ENCODE measurements at regions not wholly inside any gene's neighbourhood (a gene's known extent, or its start where the extent isn't known, plus 50 kb on each side); places are given as distances from the start of the nearest gene placed in this dataset.

GRCh38 chr5:10034001-10034400 is 215.7 kb downstream of the ATPSCKMT start:
- Histone ChIP-seq H3K36me3 (ENCODE audit: insufficient read depth, low read length) (no peaks in the 10 kb centered on the region), H3K4me3 (ENCODE audit: low read length) (no peak overlapping the region), H3K9me3 (ENCODE audit: low read length) (no peaks in the 10 kb centered on the region), H3F3A (ENCODE audit: insufficient read depth, low read length, poor library complexity, severe bottlenecking) (no peaks in the 10 kb centered on the region), H4K20me1 (ENCODE audit: insufficient read depth) (no peaks in the 10 kb centered on the region), H3K9ac (ENCODE audit: low read length) (no peak overlapping the region), H3K27ac (ENCODE audit: low read length) (no peak overlapping the region), H3K9me2 (ENCODE audit: insufficient read depth, low read length) (no peaks in the 10 kb centered on the region), H3K79me2 (replicated peaks; ENCODE audit: insufficient read depth, low read length) (no peaks in the 10 kb centered on the region), H2AFZ (ENCODE audit: low read depth, low read length) (no peak overlapping the region), H3K4me2 (ENCODE audit: low read length) (no peak overlapping the region), H3K27me3 (ENCODE audit: insufficient read depth, low read depth, low read length) (no peaks in the 10 kb centered on the region)
- TF ChIP-seq SMC3 (conservative IDR thresholded peaks at IDR 0.05; ENCODE audit: poor library complexity): no peak
- no peak for TF ChIP-seq EZH2 (IDR thresholded peaks at IDR 0.05; ENCODE audit: borderline replicate concordance, insufficient read depth, low read length, poor library complexity, severe bottlenecking)
- TF ChIP-seq TAF1 (IDR thresholded peaks at IDR 0.05; ENCODE audit: low read depth): no peak
- TF ChIP-seq, protein P1, sequence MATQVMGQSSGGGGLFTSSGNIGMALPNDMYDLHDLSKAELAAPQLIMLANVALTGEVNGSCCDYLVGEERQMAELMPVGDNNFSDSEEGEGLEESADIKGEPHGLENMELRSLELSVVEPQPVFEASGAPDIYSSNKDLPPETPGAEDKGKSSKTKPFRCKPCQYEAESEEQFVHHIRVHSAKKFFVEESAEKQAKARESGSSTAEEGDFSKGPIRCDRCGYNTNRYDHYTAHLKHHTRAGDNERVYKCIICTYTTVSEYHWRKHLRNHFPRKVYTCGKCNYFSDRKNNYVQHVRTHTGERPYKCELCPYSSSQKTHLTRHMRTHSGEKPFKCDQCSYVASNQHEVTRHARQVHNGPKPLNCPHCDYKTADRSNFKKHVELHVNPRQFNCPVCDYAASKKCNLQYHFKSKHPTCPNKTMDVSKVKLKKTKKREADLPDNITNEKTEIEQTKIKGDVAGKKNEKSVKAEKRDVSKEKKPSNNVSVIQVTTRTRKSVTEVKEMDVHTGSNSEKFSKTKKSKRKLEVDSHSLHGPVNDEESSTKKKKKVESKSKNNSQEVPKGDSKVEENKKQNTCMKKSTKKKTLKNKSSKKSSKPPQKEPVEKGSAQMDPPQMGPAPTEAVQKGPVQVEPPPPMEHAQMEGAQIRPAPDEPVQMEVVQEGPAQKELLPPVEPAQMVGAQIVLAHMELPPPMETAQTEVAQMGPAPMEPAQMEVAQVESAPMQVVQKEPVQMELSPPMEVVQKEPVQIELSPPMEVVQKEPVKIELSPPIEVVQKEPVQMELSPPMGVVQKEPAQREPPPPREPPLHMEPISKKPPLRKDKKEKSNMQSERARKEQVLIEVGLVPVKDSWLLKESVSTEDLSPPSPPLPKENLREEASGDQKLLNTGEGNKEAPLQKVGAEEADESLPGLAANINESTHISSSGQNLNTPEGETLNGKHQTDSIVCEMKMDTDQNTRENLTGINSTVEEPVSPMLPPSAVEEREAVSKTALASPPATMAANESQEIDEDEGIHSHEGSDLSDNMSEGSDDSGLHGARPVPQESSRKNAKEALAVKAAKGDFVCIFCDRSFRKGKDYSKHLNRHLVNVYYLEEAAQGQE (IDR thresholded peaks at IDR 0.05; ENCODE audit: borderline replicate concordance): no peak
- no peak for TF ChIP-seq CTCF (IDR thresholded peaks at IDR 0.05; ENCODE audit: poor library complexity, severe bottlenecking)
- no peak for TF ChIP-seq EP300 (conservative IDR thresholded peaks at IDR 0.05; ENCODE audit: poor library complexity, severe bottlenecking)
- TF ChIP-seq RAD21 (conservative IDR thresholded peaks at IDR 0.05): no peak
- TF ChIP-seq POLR2AphosphoS5 (IDR thresholded peaks at IDR 0.05): no peak
- no peak for TF ChIP-seq MXI1 (conservative IDR thresholded peaks at IDR 0.05; ENCODE audit: poor library complexity, severe bottlenecking)

GRCh38 chr5:10031817-10032216 is 217.9 kb downstream of the ATPSCKMT start:
- H3K36me3 ChIP-seq (ENCODE audit: insufficient read depth, low read length): no peaks in the 10 kb centered on the region
- H4K20me1 ChIP-seq (ENCODE audit: insufficient read depth): no peaks in the 10 kb centered on the region
- H2AFZ ChIP-seq (ENCODE audit: low read depth, low read length): no peak overlapping the region
- TF ChIP-seq RAD21 (conservative IDR thresholded peaks at IDR 0.05) (no peak), POLR2AphosphoS5 (IDR thresholded peaks at IDR 0.05) (no peak), TAF1 (IDR thresholded peaks at IDR 0.05; ENCODE audit: low read depth) (no peak), EZH2 (IDR thresholded peaks at IDR 0.05; ENCODE audit: borderline replicate concordance, insufficient read depth, low read length, poor library complexity, severe bottlenecking) (no peak), SMC3 (conservative IDR thresholded peaks at IDR 0.05; ENCODE audit: poor library complexity) (no peak), MXI1 (conservative IDR thresholded peaks at IDR 0.05; ENCODE audit: poor library complexity, severe bottlenecking) (no peak)
- TF ChIP-seq, protein P1 (IDR thresholded peaks at IDR 0.05; ENCODE audit: borderline replicate concordance): no peak
- H3K4me3 ChIP-seq (ENCODE audit: low read length): no peak overlapping the region
- no peaks in the 10 kb centered on the region for H3K9me3 ChIP-seq (ENCODE audit: low read length)
- H3K27ac ChIP-seq (ENCODE audit: low read length): no peak overlapping the region
- H3K4me2 ChIP-seq (ENCODE audit: low read length): no peak overlapping the region
- H3F3A ChIP-seq (ENCODE audit: insufficient read depth, low read length, poor library complexity, severe bottlenecking): no peaks in the 10 kb centered on the region
- H3K9ac ChIP-seq (ENCODE audit: low read length): no peak overlapping the region
- H3K9me2 ChIP-seq (ENCODE audit: insufficient read depth, low read length): no peaks in the 10 kb centered on the region
- no peaks in the 10 kb centered on the region for H3K27me3 ChIP-seq (ENCODE audit: insufficient read depth, low read depth, low read length)
- H3K79me2 ChIP-seq (replicated peaks; ENCODE audit: insufficient read depth, low read length): no peaks in the 10 kb centered on the region

All from neural cell (in vitro differentiated cells).